GM12874 (cell line): ENCODE measurements at regions not wholly inside any gene's neighbourhood (a gene's known extent, or its start where the extent isn't known, plus 50 kb on each side); places are given as distances from the start of the nearest gene placed in this dataset.

Experiments used
- CTCF ChIP-seq: IDR thresholded peaks from 2 replicates; pipeline ENCODE4 v1.5.1; 2011; ENCODE audit warnings: low read depth, mild to moderate bottlenecking, control low read depth, low read length, moderate library complexity; ENCODE audit not compliant: insufficient read depth

- TF ChIP-seq CTCF, result no peak
Measured at GRCh38 chr14:45359746-45360145, 106.7 kb upstream of the MIS18BP1 start.

GRCh38 chr14:45332360-45332988 lies 79.5 kb upstream of the MIS18BP1 start:
- TF ChIP-seq CTCF, result no peak

- TF ChIP-seq CTCF, result no peak
Measured at GRCh38 chr14:45308745-45309397, 55.9 kb upstream of the MIS18BP1 start.
